Mesendoderm (in vitro differentiated cells): ENCODE measurements at regions not wholly inside any gene's neighbourhood (a gene's known extent, or its start where the extent isn't known, plus 50 kb on each side); places are given as distances from the start of the nearest gene placed in this dataset.
"Not testable (repeated sequence)": the region's sequence is repeated elsewhere in the genome, so short reads cannot be mapped to it uniquely, and the experiment has no call there.

Source experiments
- DNase-seq: peaks from one replicate; pipeline ENCODE4 v3.0.0; 2013
- H2AK5ac ChIP-seq: 2 replicates; pipeline ENCODE4 v1.6.1; 2013; ENCODE audit warnings: low read length, inconsistent platforms
- H2BK120ac ChIP-seq: 2 replicates; pipeline ENCODE4 v1.6.1; 2013; ENCODE audit warnings: low read depth, mild to moderate bottlenecking, low read length, moderate library complexity, mixed read lengths
- H2BK15ac ChIP-seq: replicated peaks from 2 replicates; pipeline ENCODE4 v1.6.1; 2013; ENCODE audit warnings: low read depth, mild to moderate bottlenecking, moderate library complexity
- H2BK5ac ChIP-seq: 2 replicates; pipeline ENCODE4 v1.6.1; 2013; ENCODE audit warnings: low read length, inconsistent platforms
- H3K18ac ChIP-seq: 2 replicates; pipeline ENCODE4 v1.6.1; 2013; ENCODE audit warnings: mild to moderate bottlenecking, low read length, mixed read lengths
- H3K23ac ChIP-seq: one replicate; pipeline ENCODE4 v1.6.1; 2013; ENCODE audit warnings: low read length
- H3K27ac ChIP-seq: 2 replicates; pipeline ENCODE4 v1.5.1; 2013; ENCODE audit warnings: low read depth, mild to moderate bottlenecking, inconsistent platforms, low read length, moderate library complexity
- H3K27me3 ChIP-seq: 2 replicates; pipeline ENCODE4 v1.6.1; 2013; ENCODE audit warnings: low read length, control low read depth, mild to moderate bottlenecking, inconsistent platforms; ENCODE audit not compliant: insufficient read depth, poor library complexity
- H3K36me3 ChIP-seq: 2 replicates; pipeline ENCODE4 v1.6.1; 2013; ENCODE audit warnings: low read length, inconsistent platforms; ENCODE audit not compliant: control insufficient read depth, insufficient read depth
- H3K4ac ChIP-seq: one replicate; pipeline ENCODE4 v1.6.1; 2013; ENCODE audit warnings: low read depth, mild to moderate bottlenecking, low read length, moderate library complexity
- H3K4me1 ChIP-seq: 2 replicates; pipeline ENCODE4 v1.6.1; 2013; ENCODE audit warnings: low read depth, low read length, inconsistent platforms; ENCODE audit not compliant: control insufficient read depth
- H3K4me2 ChIP-seq: 2 replicates; pipeline ENCODE4 v1.6.1; 2013; ENCODE audit warnings: low read length
- H3K4me3 ChIP-seq: 2 replicates; pipeline ENCODE4 v1.5.1; 2013; ENCODE audit warnings: mild to moderate bottlenecking, low read length
- H3K56ac ChIP-seq: one replicate; pipeline ENCODE4 v1.6.1; 2013; ENCODE audit warnings: low read length
- H3K79me1 ChIP-seq: 2 replicates; pipeline ENCODE4 v1.6.1; 2013; ENCODE audit warnings: low read length, inconsistent platforms
- H3K79me2 ChIP-seq: 2 replicates; pipeline ENCODE4 v1.6.1; 2013; ENCODE audit warnings: mild to moderate bottlenecking, low read length; ENCODE audit not compliant: control insufficient read depth, insufficient read depth
- H3K9ac ChIP-seq: 2 replicates; pipeline ENCODE4 v1.6.1; 2013; ENCODE audit warnings: low read length, inconsistent platforms
- H4K5ac ChIP-seq: one replicate; pipeline ENCODE4 v1.6.1; 2013; ENCODE audit warnings: low read length
- H4K8ac ChIP-seq: one replicate; pipeline ENCODE4 v1.6.1; 2013; ENCODE audit warnings: low read depth, mild to moderate bottlenecking, control low read depth, low read length, moderate library complexity
- WGBS: extraction: QIAGEN DNeasy Blood & Tissue Kit; methylation state at CpG from one replicate; pipeline ENCODE4 v1.1.7; 2013; ENCODE audit warnings: low lambda C conversion rate, missing lambda C conversion rate; ENCODE audit not compliant: insufficient coverage; ENCODE audit errors: extremely low coverage; 5-methylcytosine and 5-hydroxymethylcytosine counted together

- no peak for DNase-seq
- no peak overlapping the region for H3K4me3 ChIP-seq
- H4K5ac ChIP-seq: no peak overlapping the region
- H4K8ac ChIP-seq: no peak overlapping the region
- H2BK15ac ChIP-seq: no peak overlapping the region
- no peak overlapping the region for H2BK5ac ChIP-seq
- no peak overlapping the region for H3K56ac ChIP-seq
- no peak overlapping the region for H3K23ac ChIP-seq
- H3K4me1 ChIP-seq: no peaks in the 10 kb centered on the region
- no peaks in the 10 kb centered on the region for H3K36me3 ChIP-seq
- WGBS: no CpG with 5 or more reads among the region's 3 CpGs
- no peaks in the 10 kb centered on the region for H3K79me1 ChIP-seq
- H3K27ac ChIP-seq: no peak overlapping the region
- no peaks in the 10 kb centered on the region for H3K27me3 ChIP-seq
- H3K4ac ChIP-seq: no peak overlapping the region
- H2AK5ac ChIP-seq: no peak overlapping the region
- no peak overlapping the region for H3K9ac ChIP-seq
- no peak overlapping the region for H3K18ac ChIP-seq
- H2BK120ac ChIP-seq: no peak overlapping the region
- no peak overlapping the region for H3K4me2 ChIP-seq
- no peaks in the 10 kb centered on the region for H3K79me2 ChIP-seq
These were observed 168.2 kb downstream of the TGFB2 start for GRCh38 chr1:218513328-218513727.

- H3K36me3 ChIP-seq: no peaks in the 10 kb centered on the region
- no peak overlapping the region for H3K4me3 ChIP-seq
- H3K23ac ChIP-seq: no peak overlapping the region
- no peaks in the 10 kb centered on the region for H3K79me1 ChIP-seq
- no peak overlapping the region for H3K27ac ChIP-seq
- no peak overlapping the region for H2BK120ac ChIP-seq
- H3K79me2 ChIP-seq: no peaks in the 10 kb centered on the region
- H3K4me1 ChIP-seq: no peaks in the 10 kb centered on the region
- no peaks in the 10 kb centered on the region for H3K27me3 ChIP-seq
- no peak overlapping the region for H3K4ac ChIP-seq
- H4K8ac ChIP-seq: no peak overlapping the region
- H2BK5ac ChIP-seq: no peak overlapping the region
- no peak overlapping the region for H2BK15ac ChIP-seq
- no CpG with 5 or more reads among the region's 2 CpGs for WGBS
- no peak overlapping the region for H4K5ac ChIP-seq
- H3K18ac ChIP-seq: no peak overlapping the region
- no peak overlapping the region for H3K4me2 ChIP-seq
- H2AK5ac ChIP-seq: no peak overlapping the region
- H3K9ac ChIP-seq: no peak overlapping the region
- DNase-seq: no peak
- H3K56ac ChIP-seq: no peak overlapping the region
These were observed 169.6 kb downstream of the TGFB2 start for GRCh38 chr1:218514689-218515088.

- Histone ChIP-seq H3K9ac (no peak overlapping the region), H3K36me3 (no peaks in the 10 kb centered on the region)
- WGBS: no CpG with 5 or more reads among the region's 3 CpGs
These were observed 171.4 kb downstream of the TGFB2 start for GRCh38 chr1:218516526-218516925.

GRCh38 chr1:218517459-218517858 lies 172.3 kb downstream of the TGFB2 start:
- Histone ChIP-seq H3K4ac (no peak overlapping the region), H3K27ac (no peak overlapping the region), H4K8ac (no peak overlapping the region), H3K56ac (no peak overlapping the region), H3K4me2 (no peak overlapping the region), H3K23ac (no peak overlapping the region), H3K27me3 (no peaks in the 10 kb centered on the region), H3K4me3 (no peak overlapping the region), H3K36me3 (no peaks in the 10 kb centered on the region), H2AK5ac (no peak overlapping the region), H3K79me2 (no peaks in the 10 kb centered on the region), H3K79me1 (no peaks in the 10 kb centered on the region), H2BK120ac (no peak overlapping the region), H2BK15ac (no peak overlapping the region), H4K5ac (no peak overlapping the region), H3K9ac (no peak overlapping the region), H2BK5ac (no peak overlapping the region), H3K4me1 (no peaks in the 10 kb centered on the region), H3K18ac (no peak overlapping the region)
- WGBS: no CpG with 5 or more reads among the region's 5 CpGs
- no peak for DNase-seq

More at GRCh38 chr1:218516526-218516925, 171.4 kb downstream of the TGFB2 start:
- H4K5ac ChIP-seq: no peak overlapping the region
- no peak overlapping the region for H3K18ac ChIP-seq
- H3K4ac ChIP-seq: no peak overlapping the region
- no peak overlapping the region for H3K4me2 ChIP-seq
- no peak overlapping the region for H2BK15ac ChIP-seq
- H2AK5ac ChIP-seq: no peak overlapping the region
- no peak overlapping the region for H4K8ac ChIP-seq
- no peak overlapping the region for H3K56ac ChIP-seq
- no peak overlapping the region for H2BK120ac ChIP-seq
- no peaks in the 10 kb centered on the region for H3K27me3 ChIP-seq
- H3K79me2 ChIP-seq: no peaks in the 10 kb centered on the region
- H3K23ac ChIP-seq: no peak overlapping the region
- no peaks in the 10 kb centered on the region for H3K79me1 ChIP-seq
- H3K27ac ChIP-seq: no peak overlapping the region
- H3K4me1 ChIP-seq: no peaks in the 10 kb centered on the region
- H2BK5ac ChIP-seq: no peak overlapping the region
- DNase-seq: no peak
- H3K4me3 ChIP-seq: no peak overlapping the region

- Histone ChIP-seq H4K8ac (no peak overlapping the region), H3K79me1 (no peaks in the 10 kb centered on the region), H3K27me3 (no peaks in the 10 kb centered on the region), H2BK5ac (no peak overlapping the region), H3K9ac (no peak overlapping the region), H2BK120ac (no peak overlapping the region), H3K4ac (no peak overlapping the region), H3K56ac (no peak overlapping the region), H4K5ac (no peak overlapping the region), H3K27ac (no peak overlapping the region), H3K4me1 (no peaks in the 10 kb centered on the region), H3K18ac (no peak overlapping the region), H3K36me3 (no peaks in the 10 kb centered on the region), H2BK15ac (no peak overlapping the region), H3K4me2 (no peak overlapping the region), H3K4me3 (no peak overlapping the region), H2AK5ac (no peak overlapping the region), H3K23ac (no peak overlapping the region), H3K79me2 (no peaks in the 10 kb centered on the region)
- no peak for DNase-seq
- WGBS: no CpG with 5 or more reads among the region's 2 CpGs
These were observed 173.1 kb downstream of the TGFB2 start for GRCh38 chr1:218518216-218518740.

- H4K5ac ChIP-seq, H2BK5ac ChIP-seq, DNase-seq, H3K56ac ChIP-seq, H2BK15ac ChIP-seq, H3K79me1 ChIP-seq, H3K9ac ChIP-seq, H3K4me2 ChIP-seq, H4K8ac ChIP-seq, H3K79me2 ChIP-seq, H3K36me3 ChIP-seq, H3K27ac ChIP-seq, H3K18ac ChIP-seq, H3K23ac ChIP-seq, H3K27me3 ChIP-seq, H2BK120ac ChIP-seq, H3K4me3 ChIP-seq, H3K4me1 ChIP-seq, H3K4ac ChIP-seq, H2AK5ac ChIP-seq: not testable (repeated sequence)
- no CpG with 5 or more reads among the region's 4 CpGs for WGBS
These were observed 175.5 kb downstream of the TGFB2 start for GRCh38 chr1:218520646-218521045.
